ENCODE measurements at regions not wholly inside any gene's neighbourhood (a gene's known extent, or its start where the extent isn't known, plus 50 kb on each side); places are given as distances from the start of the nearest gene placed in this dataset.
"Not testable (repeated sequence)": the region's sequence is repeated elsewhere in the genome, so short reads cannot be mapped to it uniquely, and the experiment has no call there.

- Histone ChIP-seq H3K9me3 (ENCODE audit: control insufficient read depth, insufficient read depth, low read length) (peaks cover 4% of the 10 kb centered on the region), H3K36me3 (ENCODE audit: control insufficient read depth, insufficient read depth, low read length) (no peaks in the 10 kb centered on the region), H3K27me3 (ENCODE audit: control insufficient read depth, insufficient read depth, low read length) (no peaks in the 10 kb centered on the region), H3K4me3 (ENCODE audit: low read depth, low read length) (no peak overlapping the region), H3K4me1 (ENCODE audit: control insufficient read depth, insufficient read depth, low read length) (no peaks in the 10 kb centered on the region), H3K27ac (ENCODE audit: low read depth, low read length) (no peak overlapping the region)
- DNase-seq (ENCODE audit: low read depth in 4 of 6, low spot score in 6 of 6) = no peak
These were observed 236.1 kb upstream of the MEIS1 start for GRCh38 chr2:66198873-66199272.

- 47% methylated on average over 2 of the region's 2 CpGs for WGBS (ENCODE audit: insufficient coverage)
These were observed 242.0 kb upstream of the MEIS1 start for GRCh38 chr2:66192888-66193287.

GRCh38 chr2:66191311-66191710, 243.6 kb upstream of the MEIS1 start:
- no peaks in the 10 kb centered on the region for H3K27me3 ChIP-seq (ENCODE audit: control insufficient read depth, insufficient read depth, low read length)
- DNase-seq (ENCODE audit: low read depth in 4 of 6, low spot score in 6 of 6) = no peak
- no peak overlapping the region for H3K27ac ChIP-seq (ENCODE audit: low read depth, low read length)
- no peak overlapping the region for H3K4me3 ChIP-seq (ENCODE audit: low read depth, low read length)
- no CpG with 5 or more reads among the region's 1 CpG for WGBS (ENCODE audit: insufficient coverage)
- H3K4me1 ChIP-seq (ENCODE audit: control insufficient read depth, insufficient read depth, low read length) = no peaks in the 10 kb centered on the region
- no peaks in the 10 kb centered on the region for H3K36me3 ChIP-seq (ENCODE audit: control insufficient read depth, insufficient read depth, low read length)
- H3K9me3 ChIP-seq (ENCODE audit: control insufficient read depth, insufficient read depth, low read length) = no peaks in the 10 kb centered on the region

More at GRCh38 chr2:66192888-66193287, 242.0 kb upstream of the MEIS1 start:
- Histone ChIP-seq H3K36me3 (ENCODE audit: control insufficient read depth, insufficient read depth, low read length) (no peaks in the 10 kb centered on the region), H3K9me3 (ENCODE audit: control insufficient read depth, insufficient read depth, low read length) (no peaks in the 10 kb centered on the region), H3K27ac (ENCODE audit: low read depth, low read length) (no peak overlapping the region), H3K4me1 (ENCODE audit: control insufficient read depth, insufficient read depth, low read length) (no peaks in the 10 kb centered on the region), H3K27me3 (ENCODE audit: control insufficient read depth, insufficient read depth, low read length) (no peaks in the 10 kb centered on the region), H3K4me3 (ENCODE audit: low read depth, low read length) (no peak overlapping the region)
- peak in 1 of 6 donors; percentile 28 for DNase-seq (ENCODE audit: low read depth in 4 of 6, low spot score in 6 of 6)

GRCh38 chr2:66189553-66189952, 245.4 kb upstream of the MEIS1 start:
- Histone ChIP-seq H3K4me1 (ENCODE audit: control insufficient read depth, insufficient read depth, low read length) (no peaks in the 10 kb centered on the region), H3K27ac (ENCODE audit: low read depth, low read length) (no peak overlapping the region), H3K9me3 (ENCODE audit: control insufficient read depth, insufficient read depth, low read length) (no peaks in the 10 kb centered on the region), H3K27me3 (ENCODE audit: control insufficient read depth, insufficient read depth, low read length) (no peaks in the 10 kb centered on the region), H3K4me3 (ENCODE audit: low read depth, low read length) (no peak overlapping the region), H3K36me3 (ENCODE audit: control insufficient read depth, insufficient read depth, low read length) (no peaks in the 10 kb centered on the region)
- DNase-seq (ENCODE audit: low read depth in 4 of 6, low spot score in 6 of 6) = no peak

GRCh38 chr2:66186537-66186936, 248.4 kb upstream of the MEIS1 start:
- Histone ChIP-seq H3K4me3 (ENCODE audit: low read depth, low read length) (no peak overlapping the region), H3K9me3 (ENCODE audit: control insufficient read depth, insufficient read depth, low read length) (no peaks in the 10 kb centered on the region), H3K27ac (ENCODE audit: low read depth, low read length) (no peak overlapping the region), H3K4me1 (ENCODE audit: control insufficient read depth, insufficient read depth, low read length) (no peaks in the 10 kb centered on the region), H3K27me3 (ENCODE audit: control insufficient read depth, insufficient read depth, low read length) (no peaks in the 10 kb centered on the region), H3K36me3 (ENCODE audit: control insufficient read depth, insufficient read depth, low read length) (no peaks in the 10 kb centered on the region)
- 60% methylated on average over 2 of the region's 3 CpGs for WGBS (ENCODE audit: insufficient coverage)
- no peak for DNase-seq (ENCODE audit: low read depth in 4 of 6, low spot score in 6 of 6)

- no peak overlapping the region for H3K27ac ChIP-seq (ENCODE audit: low read depth, low read length)
- 95% methylated on average over 9 of the region's 11 CpGs for WGBS (ENCODE audit: insufficient coverage)
- no peaks in the 10 kb centered on the region for H3K36me3 ChIP-seq (ENCODE audit: control insufficient read depth, insufficient read depth, low read length)
- no peaks in the 10 kb centered on the region for H3K9me3 ChIP-seq (ENCODE audit: control insufficient read depth, insufficient read depth, low read length)
- H3K4me1 ChIP-seq (ENCODE audit: control insufficient read depth, insufficient read depth, low read length) = no peaks in the 10 kb centered on the region
- DNase-seq (ENCODE audit: low read depth in 4 of 6, low spot score in 6 of 6) = no peak
- H3K27me3 ChIP-seq (ENCODE audit: control insufficient read depth, insufficient read depth, low read length) = no peaks in the 10 kb centered on the region
- H3K4me3 ChIP-seq (ENCODE audit: low read depth, low read length) = no peak overlapping the region
These were observed 249.3 kb upstream of the MEIS1 start for GRCh38 chr2:66185497-66186054.

GRCh38 chr2:66177128-66177796, 257.7 kb upstream of the MEIS1 start:
- 90% methylated on average over 24 of the region's 26 CpGs for WGBS (ENCODE audit: insufficient coverage)
- not testable (repeated sequence) for DNase-seq (ENCODE audit: low read depth in 4 of 6, low spot score in 6 of 6); H3K4me1 ChIP-seq (ENCODE audit: control insufficient read depth, insufficient read depth, low read length)

GRCh38 chr2:66174491-66174890, 260.4 kb upstream of the MEIS1 start:
- Histone ChIP-seq H3K27me3 (ENCODE audit: control insufficient read depth, insufficient read depth, low read length) (no peaks in the 10 kb centered on the region), H3K9me3 (ENCODE audit: control insufficient read depth, insufficient read depth, low read length) (no peaks in the 10 kb centered on the region), H3K27ac (ENCODE audit: low read depth, low read length) (no peak overlapping the region), H3K36me3 (ENCODE audit: control insufficient read depth, insufficient read depth, low read length) (no peaks in the 10 kb centered on the region), H3K4me1 (ENCODE audit: control insufficient read depth, insufficient read depth, low read length) (no peaks in the 10 kb centered on the region), H3K4me3 (ENCODE audit: low read depth, low read length) (no peak overlapping the region)
- 82% methylated on average over 4 of the region's 5 CpGs for WGBS (ENCODE audit: insufficient coverage)
- no peak for DNase-seq (ENCODE audit: low read depth in 4 of 6, low spot score in 6 of 6)

More at GRCh38 chr2:66177128-66177796, 257.7 kb upstream of the MEIS1 start:
- H3K36me3 ChIP-seq (ENCODE audit: control insufficient read depth, insufficient read depth, low read length); H3K27ac ChIP-seq (ENCODE audit: low read depth, low read length); H3K27me3 ChIP-seq (ENCODE audit: control insufficient read depth, insufficient read depth, low read length); H3K4me3 ChIP-seq (ENCODE audit: low read depth, low read length); H3K9me3 ChIP-seq (ENCODE audit: control insufficient read depth, insufficient read depth, low read length): not testable (repeated sequence)

GRCh38 chr2:66173645-66174044, 261.3 kb upstream of the MEIS1 start:
- Histone ChIP-seq H3K4me3 (ENCODE audit: low read depth, low read length) (no peak overlapping the region), H3K4me1 (ENCODE audit: control insufficient read depth, insufficient read depth, low read length) (no peaks in the 10 kb centered on the region), H3K27ac (ENCODE audit: low read depth, low read length) (no peak overlapping the region), H3K36me3 (ENCODE audit: control insufficient read depth, insufficient read depth, low read length) (no peaks in the 10 kb centered on the region), H3K9me3 (ENCODE audit: control insufficient read depth, insufficient read depth, low read length) (no peaks in the 10 kb centered on the region), H3K27me3 (ENCODE audit: control insufficient read depth, insufficient read depth, low read length) (no peaks in the 10 kb centered on the region)
- WGBS (ENCODE audit: insufficient coverage) = no CpG with 5 or more reads among the region's 1 CpG
- peak in 2 of 6 donors; percentile 34 to 37 for DNase-seq (ENCODE audit: low read depth in 4 of 6, low spot score in 6 of 6)

- Histone ChIP-seq H3K27ac (ENCODE audit: low read depth, low read length) (no peak overlapping the region), H3K4me1 (ENCODE audit: control insufficient read depth, insufficient read depth, low read length) (no peaks in the 10 kb centered on the region), H3K27me3 (ENCODE audit: control insufficient read depth, insufficient read depth, low read length) (no peaks in the 10 kb centered on the region), H3K36me3 (ENCODE audit: control insufficient read depth, insufficient read depth, low read length) (no peaks in the 10 kb centered on the region), H3K4me3 (ENCODE audit: low read depth, low read length) (no peak overlapping the region), H3K9me3 (ENCODE audit: control insufficient read depth, insufficient read depth, low read length) (no peaks in the 10 kb centered on the region)
- 34% methylated on average over 2 of the region's 5 CpGs for WGBS (ENCODE audit: insufficient coverage)
- DNase-seq (ENCODE audit: low read depth in 4 of 6, low spot score in 6 of 6) = peak in 2 of 6 donors; percentile 39 to 87
These were observed 263.4 kb upstream of the MEIS1 start for GRCh38 chr2:66171530-66171929.
